IMR-90 (cell line): ENCODE measurements at regions not wholly inside any gene's neighbourhood (a gene's known extent, or its start where the extent isn't known, plus 50 kb on each side); places are given as distances from the start of the nearest gene placed in this dataset.

Source experiments
- ATAC-seq: fragments of 200-7000 bp; cut with Tn5 transposase; 2 replicates; pipeline ENCODE4 v1.9.1; 2020; ENCODE audit warnings: low read depth, mild to moderate bottlenecking, moderate library complexity
- BruUV-seq: library from RNA; stranded (reverse); fragments of 400-500 nt; replicated peaks from 2 replicates; lab custom pipeline; 2021; lab: Mats Ljungman, UMichigan
- CTCF ChIA-PET: fragments of 300-600 bp; formaldehyde crosslinking; extraction: SDS; loops from one replicate; lab custom pipeline; 2021; ENCODE audit warnings: antibody characterized with exemption; lab: Yijun Ruan, JAX
- POLR2A ChIA-PET: fragments of 300-600 bp; sonication (Branson Sonifier 250); formaldehyde crosslinking; loops from one replicate; lab custom pipeline; 2022; ENCODE audit warnings: antibody characterized with exemption; ENCODE audit not compliant: unreplicated experiment; lab: Charles Lee
- DNase-seq: peaks from one replicate; pipeline ENCODE4 v3.0.0; 2013
- H2AFZ ChIP-seq: replicated peaks from 2 replicates; pipeline ENCODE3; 2013; ENCODE audit warnings: low read length, mild to moderate bottlenecking; ENCODE audit not compliant: poor library complexity
- H2AK5ac ChIP-seq: 2 replicates; pipeline ENCODE4 v1.6.1; 2013; ENCODE audit warnings: low read depth, low read length, inconsistent platforms
- H2AK9ac ChIP-seq: replicated peaks from 2 replicates; pipeline ENCODE3; 2013; ENCODE audit warnings: mild to moderate bottlenecking, low read depth, low read length, moderate library complexity; ENCODE audit not compliant: poor library complexity
- H2BK120ac ChIP-seq: 2 replicates; pipeline ENCODE4 v1.6.1; 2013; ENCODE audit warnings: low read depth, low read length, inconsistent platforms
- H2BK15ac ChIP-seq: 3 replicates; pipeline ENCODE4 v1.6.1; 2013; ENCODE audit warnings: low read depth, low read length, inconsistent platforms
- H2BK20ac ChIP-seq: 2 replicates; pipeline ENCODE4 v1.6.1; 2013; ENCODE audit warnings: low read depth, mild to moderate bottlenecking, inconsistent platforms, low read length, moderate library complexity
- H2BK5ac ChIP-seq: 2 replicates; pipeline ENCODE4 v1.6.1; 2013; ENCODE audit warnings: mild to moderate bottlenecking, low read depth, low read length, inconsistent platforms; ENCODE audit not compliant: poor library complexity, severe bottlenecking
- H3K14ac ChIP-seq: replicated peaks from 2 replicates; pipeline ENCODE4 v1.6.1; 2013; ENCODE audit warnings: low read depth, low read length, inconsistent platforms
- H3K18ac ChIP-seq: 2 replicates; pipeline ENCODE4 v1.6.1; 2013; ENCODE audit warnings: low read depth, low read length, control low read depth
- H3K23ac ChIP-seq: 2 replicates; pipeline ENCODE4 v1.6.1; 2013; ENCODE audit warnings: low read depth, low read length, inconsistent platforms
- H3K27ac ChIP-seq: 2 replicates; pipeline ENCODE4 v1.5.1; 2013; ENCODE audit warnings: mild to moderate bottlenecking, control low read depth, low read length; ENCODE audit not compliant: insufficient read depth
- H3K27me3 ChIP-seq: 2 replicates; pipeline ENCODE4 v1.6.1; 2013; ENCODE audit warnings: low read length; ENCODE audit not compliant: control insufficient read depth, insufficient read depth
- H3K36me3 ChIP-seq: 2 replicates; pipeline ENCODE4 v1.6.1; 2013; ENCODE audit warnings: low read length, mixed read lengths; ENCODE audit not compliant: control insufficient read depth, insufficient read depth
- H3K4ac ChIP-seq: 2 replicates; pipeline ENCODE4 v1.6.1; 2013; ENCODE audit warnings: low read depth, low read length, inconsistent platforms
- H3K4me1 ChIP-seq: 2 replicates; pipeline ENCODE4 v1.6.1; 2013; ENCODE audit warnings: low read length, mixed read lengths; ENCODE audit not compliant: control insufficient read depth, insufficient read depth
- H3K4me2 ChIP-seq: 2 replicates; pipeline ENCODE4 v1.6.1; 2013; ENCODE audit warnings: low read depth, mild to moderate bottlenecking, control low read depth, low read length, moderate library complexity
- H3K4me3 ChIP-seq: 2 replicates; pipeline ENCODE4 v1.5.1; 2013; ENCODE audit warnings: low read depth, mild to moderate bottlenecking, control low read depth, low read length, moderate library complexity; ENCODE audit not compliant: insufficient read depth
- H3K56ac ChIP-seq: 2 replicates; pipeline ENCODE4 v1.6.1; 2013; ENCODE audit warnings: low read length, inconsistent platforms; ENCODE audit not compliant: insufficient read depth; ENCODE audit errors: extremely low read depth
- H3K79me1 ChIP-seq, 2 experiments: 2 replicates each; pipeline ENCODE4 v1.6.1; 2013; ENCODE audit warnings: low read length in 2 of 2, inconsistent platforms in 1 of 2, low read depth in 1 of 2
- H3K9ac ChIP-seq: 2 replicates; pipeline ENCODE4 v1.6.1; 2013; ENCODE audit warnings: low read depth, low read length, control low read depth
- H3K9me1 ChIP-seq: 2 replicates; pipeline ENCODE4 v1.6.1; 2013; ENCODE audit warnings: low read length, inconsistent platforms; ENCODE audit not compliant: insufficient read depth
- H3K9me3 ChIP-seq: 2 replicates; pipeline ENCODE4 v1.6.1; 2013; ENCODE audit warnings: low read length; ENCODE audit not compliant: control insufficient read depth, insufficient read depth
- H4K20me1 ChIP-seq: 2 replicates; pipeline ENCODE4 v1.6.1; 2013; ENCODE audit warnings: low read length, inconsistent platforms; ENCODE audit not compliant: insufficient read depth
- H4K5ac ChIP-seq: 2 replicates; pipeline ENCODE4 v1.6.1; 2013; ENCODE audit warnings: mild to moderate bottlenecking, low read depth, low read length, control low read depth
- H4K8ac ChIP-seq, 2 experiments: 2 replicates each; pipeline ENCODE4 v1.6.1; 2013; ENCODE audit warnings: low read depth in 2 of 2, low read length in 2 of 2, control low read depth in 1 of 2, inconsistent platforms in 1 of 2
- H4K91ac ChIP-seq: 2 replicates; pipeline ENCODE4 v1.6.1; 2013; ENCODE audit warnings: low read depth, low read length, inconsistent platforms; ENCODE audit not compliant: insufficient read depth
- MAFK ChIP-seq: IDR thresholded peaks from 2 replicates; pipeline ENCODE4 v1.6.1; 2012; ENCODE audit warnings: low read depth, low read length, improper control_type of control experiment
- NFE2L2 ChIP-seq: fragments of 150-350 bp; IDR thresholded peaks from 2 replicates; pipeline ENCODE4 v1.6.1; 2016; ENCODE audit warnings: low read depth, mild to moderate bottlenecking, low read length
- WGBS, 2 experiments: methylation state at CpG; one replicate each; pipeline versions ENCODE4 v1.1.5 to v1.1.7; 2013; ENCODE audit warnings: missing lambda C conversion rate in 2 of 2; ENCODE audit not compliant: insufficient read length in 1 of 2; ENCODE audit errors: extremely low coverage in 2 of 2; 5-methylcytosine and 5-hydroxymethylcytosine counted together
- dilution Hi-C: fragments of 300-500 bp; cut with HindIII; formaldehyde crosslinking; loops from one replicate; pipeline ENCODE4 v1.14.3; 2018; ENCODE audit warnings: low sequenced_read_pairs; ENCODE audit not compliant: unreplicated experiment
- in situ Hi-C: fragments of 300-500 bp; cut with MboI; formaldehyde crosslinking; loops from 3 replicates; pipeline ENCODE4 v1.14.3; 2019; ENCODE audit warnings: low sequenced_read_pairs, inconsistent platforms, mixed read lengths
- intact Hi-C: fragments of 100-400 bp; cut with micrococcal nuclease; formaldehyde crosslinking; loops from 2 replicates; pipeline ENCODE4 v1.10.0; 2022

DNA sequence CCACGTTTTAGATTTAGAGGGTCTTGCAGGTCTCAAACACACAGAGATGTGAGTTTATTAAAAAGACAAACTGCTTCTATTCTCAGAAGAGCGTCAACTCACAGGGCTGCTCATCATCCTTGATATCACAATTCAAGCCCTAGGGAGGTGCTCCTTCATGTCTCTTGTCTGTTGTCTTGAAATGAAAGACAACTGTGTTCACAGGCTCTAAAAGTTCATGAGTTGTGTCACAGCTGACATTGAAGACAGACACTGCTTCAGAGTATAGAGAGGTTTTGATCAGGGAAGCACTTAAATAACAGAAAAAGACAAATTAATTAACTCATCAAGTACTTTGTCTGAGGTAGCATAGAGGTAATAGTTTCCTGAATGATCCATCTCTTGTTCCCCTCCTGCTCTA lies 1917.6 kb upstream of the WWC1 start:
- H3K27me3 ChIP-seq = no peaks in the 10 kb centered on the region
- WGBS, 2 experiments = no CpG with 5 or more reads among the region's 2 CpGs
- POLR2A ChIA-PET = no interaction called here
- H3K4me3 ChIP-seq = no peak overlapping the region
- no peak overlapping the region for H3K4ac ChIP-seq
- H2AK5ac ChIP-seq = no peak overlapping the region
- no peak overlapping the region for H3K9ac ChIP-seq
- no peak overlapping the region for H2BK15ac ChIP-seq
- H3K56ac ChIP-seq = no peak overlapping the region
- no peak overlapping the region for H3K14ac ChIP-seq
- H2BK120ac ChIP-seq = no peak overlapping the region
- no peak overlapping the region for H4K5ac ChIP-seq
- ATAC-seq = no peak
- H3K79me1 ChIP-seq = no peaks in the 10 kb centered on the region
- H3K27ac ChIP-seq = no peak overlapping the region
- H3K4me1 ChIP-seq = no peaks in the 10 kb centered on the region
- no peak overlapping the region for H2BK20ac ChIP-seq
- DNase-seq = no peak
- intact Hi-C loops (no loop called here), dilution Hi-C loops (no loop called here), in situ Hi-C loops (no loop called here)
- H3K9me1 ChIP-seq = no peaks in the 10 kb centered on the region
- H2AK9ac ChIP-seq = no peak overlapping the region
- H3K23ac ChIP-seq = no peak overlapping the region
- no TSS peak for BruUV-seq
- H4K91ac ChIP-seq = no peak overlapping the region
- H2BK5ac ChIP-seq = no peak overlapping the region
- no peak overlapping the region for H4K8ac ChIP-seq
- H3K4me2 ChIP-seq = no peak overlapping the region
- TF ChIP-seq NFE2L2 (no peak), MAFK (no peak)
- H3K36me3 ChIP-seq = no peaks in the 10 kb centered on the region
- H4K20me1 ChIP-seq = no peaks in the 10 kb centered on the region
- H3K18ac ChIP-seq = no peak overlapping the region
- no peak overlapping the region for H2AFZ ChIP-seq
- H3K9me3 ChIP-seq = peaks cover 9% of the 10 kb centered on the region
- CTCF ChIA-PET = no interaction called here
